Panc1 (cell line): ENCODE measurements at regions not wholly inside any gene's neighbourhood (a gene's known extent, or its start where the extent isn't known, plus 50 kb on each side); places are given as distances from the start of the nearest gene placed in this dataset.

Experiments
- CTCF ChIP-seq: fragments of 450-650 bp; IDR thresholded peaks from 2 replicates; pipeline ENCODE4 v1.5.1; 2017; ENCODE audit warnings: mild to moderate bottlenecking
- POLR2AphosphoS5 ChIP-seq: IDR thresholded peaks from 2 replicates; pipeline ENCODE4 v1.6.1; 2012; ENCODE audit warnings: mild to moderate bottlenecking, low read depth, low read length, moderate library complexity
- REST ChIP-seq, 2 experiments: IDR thresholded peaks; 2 replicates each; pipeline ENCODE4 v1.6.1; 2011 to 2012; ENCODE audit warnings: low read depth in 2 of 2, control low read depth in 1 of 2, low read length in 1 of 2, mild to moderate bottlenecking in 1 of 2, moderate library complexity in 1 of 2; ENCODE audit not compliant: insufficient read depth in 1 of 2
- SIN3A ChIP-seq: IDR thresholded peaks from 2 replicates; pipeline ENCODE4 v1.6.1; 2012; ENCODE audit warnings: low read depth, mild to moderate bottlenecking, low read length, moderate library complexity, borderline replicate concordance; ENCODE audit not compliant: insufficient read depth

- TF ChIP-seq CTCF: no peak
- TF ChIP-seq REST (IDR thresholded peaks at IDR 0.05; ENCODE audit: insufficient read depth in 1 of 2, low read depth in 2 of 2, low read length in 1 of 2): no peak
- no peak for TF ChIP-seq POLR2AphosphoS5
- TF ChIP-seq SIN3A: no peak
These were observed 220.4 kb upstream of the IRX4 start for GRCh38 chr5:2102819-2103776.
